ENCODE measurements at regions not wholly inside any gene's neighbourhood (a gene's known extent, or its start where the extent isn't known, plus 50 kb on each side); places are given as distances from the start of the nearest gene placed in this dataset.
A peak's percentile ranks its signal among the peaks of the same experiment; 100 is the strongest.
"Not testable (repeated sequence)": the region's sequence is repeated elsewhere in the genome, so short reads cannot be mapped to it uniquely, and the experiment has no call there.

DNA sequence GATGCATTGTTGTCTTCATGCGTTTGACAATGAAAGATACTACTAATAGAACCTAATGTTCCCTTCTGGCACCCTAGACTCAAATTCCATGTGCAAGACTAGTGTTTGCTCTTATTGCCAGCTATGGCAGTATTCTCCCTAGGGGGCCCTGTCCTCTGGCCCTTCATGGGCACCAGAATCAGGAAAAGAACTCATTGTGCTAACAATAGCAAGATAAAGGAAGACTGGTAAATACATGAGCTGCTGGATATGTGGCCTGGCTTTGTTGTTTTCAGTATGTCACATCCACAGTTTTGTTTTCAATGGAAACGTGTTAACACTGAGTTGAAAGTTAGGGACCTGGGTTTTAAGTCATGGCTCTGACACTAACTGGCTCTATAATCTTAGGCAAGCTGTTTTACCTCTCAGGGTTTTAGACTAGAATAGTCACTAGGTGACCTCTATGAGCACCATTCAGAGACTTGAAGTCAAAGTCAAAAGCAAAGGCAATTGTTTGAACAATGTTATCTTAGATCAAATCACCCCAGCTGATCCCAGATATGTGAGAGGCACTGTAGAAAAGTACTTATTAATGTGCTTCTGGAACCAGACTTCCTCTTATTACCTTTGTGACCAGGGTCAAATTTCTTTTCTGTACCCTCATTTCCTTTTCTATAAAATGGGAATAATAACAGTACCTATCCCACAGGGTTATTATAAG lies 253.7 kb upstream of the DIAPH2 start:
- DNase-seq (ENCODE audit: low read depth): no peak

DNA sequence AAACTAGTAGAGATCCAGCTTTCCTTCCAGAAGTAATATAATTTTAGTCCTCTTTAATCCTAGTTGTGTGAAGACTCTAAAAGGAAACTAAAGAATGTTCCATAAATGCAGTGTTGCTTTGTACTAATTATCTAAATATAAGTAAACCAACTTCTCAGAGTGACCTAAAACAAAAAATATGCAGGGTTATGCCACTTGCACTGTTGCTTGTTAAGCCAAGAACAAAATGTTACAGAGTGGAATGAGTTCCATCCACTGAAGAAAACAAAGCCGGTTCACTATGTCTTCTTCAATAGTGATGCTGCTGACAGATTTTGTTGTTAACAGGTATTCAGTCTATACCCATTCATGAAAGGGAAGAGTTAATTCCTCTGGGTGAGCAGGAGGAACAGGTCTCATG lies 252.0 kb upstream of the DIAPH2 start:
- peak; percentile 67 for DNase-seq (ENCODE audit: low read depth)

DNA sequence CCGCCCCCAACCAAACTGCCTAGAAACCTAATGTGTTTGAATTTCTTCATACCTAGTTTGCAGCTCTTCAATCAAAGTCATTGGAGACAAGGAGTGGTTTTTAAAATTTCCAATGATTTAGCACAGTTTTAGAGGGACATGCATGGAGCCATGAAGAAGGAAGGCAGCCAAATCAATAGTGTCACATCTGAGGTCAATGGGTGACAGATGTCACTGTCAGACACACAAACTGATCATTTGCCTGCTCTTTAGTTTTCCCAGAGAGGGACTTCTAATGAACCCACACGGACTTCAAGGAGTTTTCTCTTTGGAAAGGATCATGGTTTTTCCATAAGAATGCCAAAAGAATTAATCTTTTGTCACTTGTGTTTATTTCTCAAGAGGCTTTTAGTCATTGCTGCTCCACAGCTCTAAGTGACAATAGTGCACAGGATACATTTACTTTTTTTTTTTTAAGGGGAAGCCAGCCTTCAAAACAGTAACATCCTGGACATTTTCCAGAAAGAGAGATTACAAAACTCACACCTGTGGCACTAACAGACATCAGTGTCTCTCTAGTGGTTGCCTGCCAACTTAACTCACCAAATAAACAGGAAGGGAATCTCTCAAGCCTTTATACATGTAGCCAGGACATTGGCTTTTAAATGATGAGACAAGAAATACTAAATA lies 251.1 kb upstream of the DIAPH2 start:
- DNase-seq (ENCODE audit: low read depth): no peak

DNA sequence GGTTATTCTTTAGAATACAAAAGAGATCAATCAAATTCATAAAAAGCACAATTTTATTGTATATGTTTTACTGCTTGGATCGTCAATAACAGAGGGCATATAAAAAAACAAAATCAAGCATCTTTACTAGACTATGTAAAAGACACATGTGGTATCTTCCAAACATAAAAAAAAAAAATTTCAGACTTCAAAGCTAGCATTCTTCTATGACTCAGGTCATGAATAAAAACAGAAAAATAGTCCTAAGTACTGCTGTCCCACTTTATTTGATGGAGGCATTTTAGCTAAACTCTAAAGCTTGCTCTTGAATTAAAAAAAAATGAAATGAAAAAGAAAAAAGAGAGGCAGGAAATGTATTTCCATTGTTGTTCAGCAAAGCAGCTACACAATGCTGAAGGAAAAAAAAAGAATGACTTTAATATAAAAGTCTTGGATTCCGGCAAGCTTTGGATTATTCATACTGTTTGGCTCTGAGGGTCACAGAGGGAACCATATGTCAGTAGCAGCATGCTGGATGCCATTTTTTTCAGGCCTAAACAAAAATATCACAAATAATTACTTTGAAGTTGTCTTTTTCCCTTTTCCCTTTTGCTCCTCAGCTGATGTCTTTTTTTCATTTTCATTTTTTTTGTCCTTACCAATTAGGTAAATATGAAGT lies 249.1 kb upstream of the DIAPH2 start:
- DNase-seq (ENCODE audit: low read depth): no peak

DNA sequence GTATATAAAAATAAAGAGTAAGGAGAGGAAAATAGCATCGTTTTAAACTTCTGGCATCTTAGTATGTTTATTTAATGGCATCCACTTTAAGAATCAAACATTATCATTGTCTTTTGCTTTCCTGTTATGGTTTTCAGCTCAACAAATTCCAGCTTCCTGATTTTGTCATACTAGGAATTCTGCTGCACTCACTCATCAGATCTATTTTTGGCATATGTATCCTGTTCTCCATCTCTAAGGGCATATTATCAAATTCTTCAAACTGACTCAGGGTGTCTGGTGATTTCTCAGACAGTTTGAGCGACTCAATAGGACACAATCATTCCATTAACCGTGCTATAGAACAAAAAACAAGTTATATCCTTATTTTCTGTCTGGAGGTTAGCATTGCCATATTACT lies 248.5 kb upstream of the DIAPH2 start:
- peak; percentile 72 for DNase-seq (ENCODE audit: low read depth)

DNA sequence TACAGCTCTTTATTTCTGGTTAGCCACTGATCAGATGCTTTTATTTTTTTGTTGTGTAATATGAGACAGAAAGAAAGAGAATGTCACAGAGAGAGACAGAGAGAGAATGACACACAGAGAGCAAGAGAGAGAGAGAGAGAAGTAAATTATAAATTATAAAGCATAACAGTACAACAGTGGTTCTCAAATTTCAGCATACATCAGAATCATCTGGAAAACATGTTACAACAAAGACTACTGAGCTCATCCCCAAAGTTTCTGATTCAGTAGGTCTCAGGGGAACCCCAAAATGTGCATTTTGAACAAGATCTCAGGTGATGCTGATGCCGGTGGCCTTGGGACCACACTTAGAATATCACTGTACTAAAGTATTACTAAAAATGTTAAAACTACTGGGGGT lies 245.8 kb upstream of the DIAPH2 start:
- DNase-seq (ENCODE audit: low read depth): no peak

DNA sequence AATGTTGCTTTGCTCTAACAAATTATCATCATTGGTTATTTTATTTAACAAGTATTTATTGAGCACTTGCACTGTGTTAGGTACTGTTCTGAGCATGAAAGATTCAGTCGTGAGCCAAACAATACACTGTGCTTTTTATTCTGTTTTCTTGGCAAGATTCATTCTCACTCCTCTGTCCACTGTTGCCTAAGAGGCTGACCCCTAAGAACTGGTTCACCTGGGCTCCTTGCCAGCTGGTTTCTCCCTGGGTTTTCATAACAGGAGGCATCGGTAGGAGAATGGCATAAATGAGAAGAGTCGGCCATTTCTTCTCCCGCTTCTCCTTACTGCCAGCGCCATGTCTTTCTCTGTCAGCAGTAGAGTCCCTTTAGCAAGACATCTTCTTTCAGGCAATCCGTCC lies 243.7 kb upstream of the DIAPH2 start:
- peak; percentile 44 for DNase-seq (ENCODE audit: low read depth)

DNA sequence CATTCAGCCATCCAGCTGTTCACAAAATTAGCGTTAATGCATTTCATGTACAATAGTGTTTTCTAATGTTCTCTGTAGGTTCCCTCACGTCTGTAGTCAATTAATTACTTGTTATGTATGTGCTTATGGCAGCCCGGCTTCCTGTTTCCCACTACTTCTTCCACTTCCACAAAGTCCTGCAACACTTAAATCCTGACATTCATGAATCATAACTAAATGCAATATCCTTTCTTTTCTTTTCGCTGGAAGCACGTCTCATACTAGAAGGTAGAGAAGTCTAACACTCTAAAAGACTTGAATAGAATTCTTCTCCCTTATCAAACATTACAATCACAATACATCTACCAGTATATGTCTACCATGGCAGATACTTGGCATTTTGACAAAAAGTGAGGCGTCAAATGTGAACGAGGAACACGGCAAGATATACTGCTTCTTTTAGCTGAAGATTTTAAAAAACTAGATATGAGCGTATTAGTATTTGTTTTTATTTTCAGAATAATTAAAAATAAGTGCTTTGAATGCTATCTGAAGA lies 239.0 kb upstream of the DIAPH2 start:
- DNase-seq (ENCODE audit: low read depth): no peak

DNA sequence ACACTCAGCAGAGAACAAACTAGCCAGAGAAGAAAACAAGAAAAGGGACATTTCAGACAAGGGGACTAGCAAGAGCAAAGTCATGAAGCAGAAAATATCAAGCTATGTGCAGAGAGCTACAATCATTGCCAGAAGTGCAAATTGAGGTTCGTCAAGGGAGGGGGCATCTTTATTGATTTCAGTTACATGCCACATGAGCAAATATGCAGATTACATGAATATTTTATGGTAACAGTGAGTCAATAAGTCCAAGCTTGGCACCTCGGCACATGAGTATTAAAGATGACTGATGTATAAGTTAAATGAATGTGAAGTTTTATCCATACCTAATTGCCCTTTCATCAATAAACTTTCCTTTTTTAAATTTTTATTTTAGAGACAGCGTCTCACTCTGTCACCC lies 238.1 kb upstream of the DIAPH2 start:
- DNase-seq (ENCODE audit: low read depth): no peak

DNA sequence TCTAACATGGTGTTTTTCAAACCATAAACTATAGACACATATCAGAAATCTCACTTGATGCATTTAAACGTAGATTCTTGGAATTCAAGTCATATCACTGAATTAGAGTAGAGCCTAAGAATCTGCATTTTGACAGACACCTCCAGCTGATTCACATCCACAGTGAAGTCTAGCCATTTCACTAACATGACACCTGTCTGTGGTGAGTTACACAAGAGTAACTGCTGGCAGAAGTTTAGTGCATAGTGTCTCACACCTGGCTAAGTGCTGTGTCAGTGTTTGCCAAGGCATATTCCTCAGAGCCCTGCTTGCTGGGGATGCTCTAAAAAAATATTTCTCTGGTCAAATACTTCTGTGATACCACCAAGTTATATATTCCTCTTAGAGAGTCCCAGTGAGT lies 237.5 kb upstream of the DIAPH2 start:
- DNase-seq (ENCODE audit: low read depth): no peak

DNA sequence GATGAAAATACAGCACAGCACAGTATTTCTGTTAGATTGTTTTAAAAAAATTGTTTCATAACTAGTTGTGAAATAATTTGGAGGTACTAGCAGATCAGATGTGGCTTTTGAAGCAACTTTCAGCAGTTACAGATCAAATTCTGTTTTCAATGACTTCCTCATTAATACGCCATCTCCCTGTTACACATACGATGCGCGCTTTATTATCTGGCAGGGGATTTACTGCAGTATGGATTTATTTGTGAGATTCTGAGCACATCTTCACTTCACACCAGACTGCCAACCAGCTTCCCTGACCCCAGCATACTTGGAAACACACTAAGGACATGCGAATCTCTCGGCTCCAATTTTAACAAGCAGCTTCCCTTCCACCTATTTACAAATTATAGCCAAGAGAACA lies 235.5 kb upstream of the DIAPH2 start:
- DNase-seq (ENCODE audit: low read depth): no peak

DNA sequence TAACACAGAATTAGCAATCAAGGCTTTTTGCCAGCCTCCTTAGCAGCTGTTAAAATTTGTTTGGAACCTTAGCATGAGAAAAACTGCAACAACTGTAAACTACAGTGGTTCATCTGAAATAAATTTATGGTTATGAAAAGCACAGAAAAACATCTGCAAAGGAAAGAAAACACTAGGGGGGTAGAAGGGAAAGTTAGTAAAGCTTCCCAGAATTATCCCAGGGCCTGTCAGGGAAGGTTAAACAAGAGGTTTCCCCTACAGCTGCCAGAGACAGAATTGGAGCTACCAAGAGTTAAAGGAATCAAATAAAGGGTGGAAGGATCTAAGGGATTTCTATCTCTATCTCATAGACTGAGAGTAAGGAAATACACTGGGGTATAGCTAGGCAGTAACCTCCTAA lies 234.7 kb upstream of the DIAPH2 start:
- DNase-seq (ENCODE audit: low read depth): no peak

DNA sequence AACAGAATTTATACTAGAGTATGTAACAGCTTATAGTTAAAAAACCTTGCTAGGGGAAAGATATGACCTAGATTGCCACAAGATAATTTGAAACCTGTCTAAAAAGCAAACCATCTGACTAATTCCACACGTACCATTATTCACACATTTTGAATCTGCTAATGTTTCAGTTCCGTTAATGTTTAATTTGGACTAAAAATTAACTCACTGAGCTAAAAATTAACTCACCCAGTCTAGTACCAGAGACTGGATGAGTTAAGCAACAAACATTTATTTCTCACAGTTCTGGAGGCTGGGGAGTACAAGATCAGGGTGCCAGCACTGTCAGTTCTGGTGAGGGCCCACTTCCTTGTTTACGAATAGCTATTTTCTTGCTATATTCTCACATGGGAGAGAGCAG lies 231.5 kb upstream of the DIAPH2 start:
- DNase-seq (ENCODE audit: low read depth): no peak

DNA sequence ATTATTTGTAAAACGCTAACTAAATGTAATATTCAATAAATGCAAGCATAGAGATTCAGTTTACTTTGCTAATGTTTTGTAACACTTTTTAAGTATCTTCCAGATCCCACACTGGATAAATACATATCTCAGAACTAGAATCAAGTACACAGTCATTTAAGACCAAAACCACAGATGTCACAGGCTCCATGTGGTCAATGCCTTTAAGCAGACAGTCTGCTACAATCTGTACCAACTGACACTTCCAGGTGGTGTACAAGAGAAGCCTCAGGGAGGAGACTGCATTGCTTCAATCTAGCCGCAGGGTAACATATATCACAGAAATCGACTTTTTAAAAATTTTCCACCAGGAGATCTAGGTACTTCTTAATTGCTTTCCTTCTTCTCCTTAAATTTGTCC lies 229.6 kb upstream of the DIAPH2 start:
- no peak for DNase-seq (ENCODE audit: low read depth)

DNA sequence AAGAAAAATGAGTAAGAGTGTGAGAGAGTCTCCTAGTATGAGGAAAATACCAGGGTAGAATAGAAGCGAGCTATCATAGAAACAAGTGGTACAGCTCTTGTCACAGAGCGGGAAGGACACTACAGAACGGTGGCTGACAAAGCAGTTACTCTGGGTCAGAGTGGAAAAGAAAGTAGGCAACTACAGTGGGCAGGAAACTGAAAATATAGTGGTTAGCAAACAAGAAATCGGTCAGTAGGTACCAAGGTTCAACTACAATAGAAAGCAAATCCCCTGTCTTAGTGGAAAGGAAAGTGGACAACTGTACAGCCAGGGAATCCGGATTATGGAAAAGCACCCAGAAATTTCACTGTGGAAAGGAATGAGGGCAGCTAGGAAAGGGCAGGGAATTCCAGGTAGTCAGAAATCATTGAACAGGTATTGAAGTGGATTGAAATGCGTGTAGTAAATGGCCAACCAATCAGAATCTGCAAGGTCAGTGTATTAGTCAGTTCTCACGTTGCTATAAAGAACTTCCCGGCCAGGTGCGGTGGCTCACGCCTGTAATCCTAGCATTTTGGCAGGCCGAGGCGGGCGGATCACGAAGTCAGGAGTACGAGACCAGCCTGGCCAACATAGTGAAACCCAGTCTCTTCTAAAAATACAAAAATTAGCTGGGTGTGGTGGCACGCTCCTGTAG lies 219.6 kb upstream of the DIAPH2 start:
- DNase-seq (ENCODE audit: low read depth): no peak

DNA sequence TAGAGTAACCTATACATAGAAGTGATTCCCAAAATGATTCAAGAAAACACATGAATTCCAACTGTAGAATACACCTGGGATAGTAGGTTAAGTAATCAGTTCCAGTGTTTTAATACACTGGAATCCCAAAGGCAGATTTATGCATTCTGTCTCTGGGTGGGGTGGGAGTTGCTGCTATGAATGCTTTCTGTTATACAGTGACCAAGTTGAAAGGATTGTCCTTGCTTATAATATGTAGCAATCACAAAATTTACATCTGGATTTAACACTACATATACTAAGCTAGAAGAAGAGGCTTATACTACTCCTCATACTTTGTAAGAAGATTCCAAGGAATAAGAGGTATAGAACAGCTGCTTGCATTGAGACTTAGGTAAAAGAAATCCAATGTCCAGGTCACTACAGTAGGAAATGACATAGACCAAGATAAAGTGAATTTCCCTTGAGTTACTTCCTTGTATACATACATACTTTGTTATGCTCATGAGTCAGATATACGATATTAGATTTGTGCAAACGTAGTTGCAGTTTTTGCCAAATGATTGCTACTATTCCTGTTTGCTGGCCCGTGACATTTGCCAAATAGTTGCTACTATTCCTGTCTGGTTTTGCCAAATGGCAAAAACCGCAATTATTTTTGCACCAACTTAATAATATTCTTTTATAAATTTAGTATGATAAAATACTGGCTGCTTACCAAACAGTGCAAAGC lies 210.5 kb upstream of the DIAPH2 start:
- no peak for DNase-seq (ENCODE audit: low read depth)

DNA sequence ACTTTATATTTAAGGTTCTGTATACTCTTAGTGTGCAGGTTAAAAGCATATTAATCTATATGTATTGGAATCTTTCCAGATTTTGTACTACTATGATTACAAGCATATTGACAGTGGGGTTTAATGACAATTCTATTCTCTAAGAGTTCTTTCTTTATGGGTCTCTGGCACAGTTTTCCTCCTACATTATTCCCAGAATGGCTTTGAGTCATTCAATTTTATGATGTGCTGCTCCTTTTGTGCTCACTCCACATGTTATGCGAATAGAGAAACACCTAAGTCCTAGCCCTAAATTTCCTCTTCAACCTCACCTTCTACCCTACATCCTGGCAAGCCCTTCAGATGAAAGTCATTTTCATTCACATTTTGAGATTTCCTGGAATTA lies 209.9 kb upstream of the DIAPH2 start:
- no peak for DNase-seq (ENCODE audit: low read depth)

DNA sequence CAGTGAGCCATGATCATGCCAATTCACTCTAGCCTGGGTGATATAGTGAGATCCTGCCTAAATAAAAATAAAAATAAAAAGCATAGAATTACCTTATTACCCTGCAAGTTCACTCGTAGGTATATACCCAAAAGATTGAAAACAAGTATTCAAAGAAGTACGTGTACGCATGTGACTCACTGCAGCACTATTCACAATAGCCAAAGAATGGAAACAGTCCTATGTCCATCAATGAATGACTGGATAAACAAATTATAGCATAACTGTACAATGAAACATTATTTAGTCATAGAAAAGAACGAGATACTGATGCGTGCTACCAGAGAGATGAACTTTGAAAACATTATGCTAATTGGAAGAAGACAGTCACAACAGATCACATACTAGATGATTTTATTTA lies 204.6 kb upstream of the DIAPH2 start:
- DNase-seq (ENCODE audit: low read depth): peak; percentile 42

DNA sequence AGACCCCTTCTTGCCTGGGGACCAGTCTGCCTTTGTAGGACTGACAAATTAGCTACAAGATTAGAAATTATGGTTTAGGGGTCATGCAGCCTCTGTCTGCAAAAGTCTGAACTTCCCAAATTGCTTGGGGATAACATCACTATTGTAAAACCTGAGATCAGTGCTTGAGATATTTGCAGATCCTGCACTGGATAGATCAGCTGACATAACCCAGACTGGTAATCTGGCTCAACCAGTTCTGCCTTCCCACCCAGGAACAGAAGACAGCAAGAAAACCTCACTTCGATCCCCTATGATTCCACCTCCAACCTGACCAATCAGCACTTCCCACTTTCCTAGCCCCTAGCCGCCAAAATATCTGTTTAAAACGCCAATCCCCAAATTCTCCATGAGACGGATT lies 202.8 kb upstream of the DIAPH2 start:
- DNase-seq (ENCODE audit: low read depth): no peak

DNA sequence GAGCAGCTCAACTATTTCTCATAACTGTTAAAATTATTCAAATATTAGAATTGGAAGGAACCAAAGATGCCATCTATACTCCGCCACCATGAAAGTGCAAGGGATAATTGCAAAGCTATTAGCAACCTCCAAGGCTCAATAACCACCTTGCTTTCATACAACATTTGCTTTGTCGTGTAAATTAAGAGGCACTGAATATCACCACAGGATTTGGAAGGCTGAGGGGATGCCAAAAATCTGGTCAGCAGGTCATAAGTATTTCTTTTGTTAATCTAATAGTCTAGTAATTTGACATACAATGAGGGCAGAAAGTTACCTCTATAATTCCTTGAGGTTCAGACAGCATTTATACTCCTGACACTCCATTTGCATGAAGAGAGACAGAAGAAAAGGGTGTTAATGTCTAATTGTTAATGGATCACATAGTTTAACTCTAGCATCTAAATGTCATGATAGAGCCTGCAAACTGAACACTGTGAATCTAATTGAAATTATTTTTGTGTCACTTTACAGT lies 200.9 kb upstream of the DIAPH2 start:
- DNase-seq (ENCODE audit: low read depth): no peak

DNA sequence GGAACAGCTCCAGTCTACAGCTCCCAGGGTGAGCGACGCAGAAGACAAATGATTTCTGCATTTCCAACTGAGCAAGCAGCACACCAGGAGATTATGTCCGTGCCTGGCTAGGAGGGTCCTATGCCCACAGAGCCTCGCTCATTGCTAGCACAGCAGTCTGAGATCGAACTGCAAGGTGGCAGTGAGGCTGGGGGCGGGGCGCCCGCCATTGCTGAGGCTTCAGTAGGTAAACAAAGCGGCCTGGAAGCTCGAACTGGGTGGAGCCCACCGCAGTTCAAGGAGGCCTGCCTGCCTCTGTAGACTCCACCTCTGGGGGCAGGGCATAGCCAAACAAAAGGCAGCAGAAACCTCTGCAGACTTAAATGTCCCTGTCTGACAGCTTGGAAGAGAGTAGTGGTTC lies 198.0 kb upstream of the DIAPH2 start:
- not testable (repeated sequence) for DNase-seq (ENCODE audit: low read depth)

DNA sequence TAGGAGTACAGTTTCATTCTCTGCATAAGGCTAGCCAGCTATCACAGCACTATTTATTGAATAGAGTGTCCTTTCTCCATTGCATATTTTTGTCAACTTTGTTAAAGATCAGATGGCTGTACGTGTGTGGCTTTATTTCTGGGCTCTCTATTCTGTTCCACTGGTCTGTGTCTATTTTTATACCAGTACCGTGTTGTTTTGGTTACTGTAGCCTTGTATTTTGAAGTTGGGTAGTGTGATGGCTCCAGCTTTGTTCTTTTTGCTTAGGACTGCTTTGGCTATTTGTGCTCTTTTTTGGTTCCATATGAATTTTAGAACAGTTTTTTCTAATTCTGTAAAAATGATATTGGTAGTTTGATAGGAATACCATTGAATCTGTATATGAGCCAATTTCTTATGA lies 182.1 kb upstream of the DIAPH2 start:
- no peak for DNase-seq (ENCODE audit: low read depth)
